HG02943 (cell line): ENCODE measurements at regions not wholly inside any gene's neighbourhood (a gene's known extent, or its start where the extent isn't known, plus 50 kb on each side); places are given as distances from the start of the nearest gene placed in this dataset.
"Not testable (repeated sequence)": the region's sequence is repeated elsewhere in the genome, so short reads cannot be mapped to it uniquely, and the experiment has no call there.

Experiments
- ATAC-seq: cut with Tn5 transposase; IDR thresholded peaks from one replicate; pipeline ENCODE4 v1.9.1; 2021; ENCODE audit warnings: mild to moderate bottlenecking, low read depth, moderate library complexity; ENCODE audit not compliant: unreplicated experiment

GRCh38 chr3:182414586-182414985, 378.7 kb upstream of the ATP11B start:
- no peak for ATAC-seq

GRCh38 chr3:182420741-182421140, 372.6 kb upstream of the ATP11B start:
- ATAC-seq, result no peak

- no peak for ATAC-seq
These were observed 369.3 kb upstream of the ATP11B start for GRCh38 chr3:182424006-182424405.

DNA sequence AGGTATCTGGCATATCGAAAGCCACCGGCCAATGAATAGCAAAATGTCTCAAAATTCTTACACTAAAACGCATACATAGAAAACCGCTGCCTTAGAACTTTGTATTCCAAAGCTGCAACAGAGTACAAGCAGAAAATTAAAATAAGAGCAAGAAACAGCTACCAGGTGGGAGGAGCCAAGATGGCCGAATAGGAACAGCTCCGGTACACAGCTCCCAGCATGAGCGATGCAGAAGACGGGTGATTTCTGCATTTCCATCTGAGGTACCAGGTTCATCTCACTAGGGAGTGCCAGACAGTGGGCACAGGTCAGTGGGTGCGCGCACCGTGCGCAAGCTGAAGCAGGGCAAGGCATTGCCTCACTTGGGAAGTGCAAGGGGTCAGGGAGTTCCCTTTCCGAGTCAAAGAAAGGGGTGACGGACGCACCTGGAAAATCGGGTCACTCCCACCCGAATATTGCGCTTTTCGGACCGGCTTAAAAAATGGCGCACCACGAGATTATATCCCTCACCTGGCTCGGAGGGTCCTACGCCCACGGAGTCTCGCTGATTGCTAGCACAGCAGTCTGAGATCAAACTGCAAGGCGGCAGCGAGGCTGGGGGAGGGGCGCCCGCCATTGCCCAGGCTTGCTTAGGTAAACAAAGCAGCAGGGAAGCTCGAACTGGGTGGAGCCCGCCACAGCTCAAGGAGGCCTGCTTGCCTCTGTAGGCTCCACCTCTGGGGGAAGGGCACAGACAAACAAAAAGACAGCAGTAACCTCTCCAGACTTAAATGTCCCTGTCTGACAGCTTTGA, 367.2 kb upstream of the ATP11B start:
- not testable (repeated sequence) for ATAC-seq

DNA sequence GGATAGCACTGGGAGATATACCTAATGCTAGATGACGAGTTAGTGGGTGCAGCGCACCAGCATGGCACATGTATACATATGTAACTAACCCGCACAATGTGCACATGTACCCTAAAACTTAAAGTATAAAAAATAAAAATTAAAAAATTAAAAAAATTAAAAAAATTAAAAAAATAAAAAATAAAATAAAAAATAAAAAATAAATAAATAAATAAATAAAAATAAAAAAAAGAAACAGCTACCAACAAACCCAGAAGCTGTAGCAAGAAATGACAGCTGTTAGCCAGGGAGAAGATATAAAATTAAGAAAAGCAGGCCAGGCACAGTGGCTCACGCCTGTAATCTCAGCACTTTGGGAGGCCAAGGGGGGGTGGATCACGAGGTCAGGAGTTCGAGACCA, 361.3 kb upstream of the ATP11B start:
- ATAC-seq, result not testable (repeated sequence)

- no peak for ATAC-seq
These were observed 357.4 kb upstream of the ATP11B start for GRCh38 chr3:182435860-182436259.

DNA sequence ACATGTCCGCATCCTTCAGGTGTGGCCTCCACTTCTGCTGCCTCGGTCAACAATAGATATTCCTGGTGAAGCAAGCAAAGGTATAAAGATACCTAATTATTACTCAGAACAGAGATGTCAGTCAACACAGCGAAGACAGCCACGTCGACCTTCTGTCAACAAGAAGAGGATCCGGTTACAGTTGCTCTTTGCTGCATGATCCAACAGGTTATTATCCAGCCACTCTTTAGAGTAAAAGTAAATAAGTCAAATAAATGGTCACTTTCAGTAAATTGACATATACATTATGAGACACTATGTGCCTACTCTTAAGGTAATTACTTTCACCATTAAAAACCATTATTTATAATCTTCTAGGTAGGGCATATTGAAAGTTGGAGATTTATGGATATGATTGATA, 356.8 kb upstream of the ATP11B start:
- no peak for ATAC-seq

- no peak for ATAC-seq
These were observed 354.9 kb upstream of the ATP11B start for GRCh38 chr3:182438398-182438797.

- ATAC-seq, result no peak
These were observed 353.2 kb upstream of the ATP11B start for GRCh38 chr3:182440101-182440500.

DNA sequence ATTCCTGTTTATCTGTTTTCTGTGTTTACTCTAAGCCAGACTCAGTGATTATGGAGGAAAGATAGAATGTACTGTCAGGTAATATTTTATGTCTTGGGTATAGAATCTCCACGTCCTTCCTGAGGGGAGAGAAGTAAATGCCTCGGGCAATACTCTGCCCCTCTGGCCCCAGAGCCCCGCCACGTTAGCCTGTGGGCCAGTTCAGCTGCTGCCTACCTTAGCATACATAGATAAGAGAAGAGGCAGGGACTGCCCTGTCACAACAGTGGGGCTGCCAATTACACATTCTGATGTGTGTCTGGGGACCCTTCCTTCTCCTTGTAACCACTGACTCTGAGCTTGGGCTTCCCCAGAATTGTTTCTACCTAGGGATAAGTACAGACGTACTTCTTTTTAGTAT, 347.7 kb upstream of the ATP11B start:
- ATAC-seq, result no peak

DNA sequence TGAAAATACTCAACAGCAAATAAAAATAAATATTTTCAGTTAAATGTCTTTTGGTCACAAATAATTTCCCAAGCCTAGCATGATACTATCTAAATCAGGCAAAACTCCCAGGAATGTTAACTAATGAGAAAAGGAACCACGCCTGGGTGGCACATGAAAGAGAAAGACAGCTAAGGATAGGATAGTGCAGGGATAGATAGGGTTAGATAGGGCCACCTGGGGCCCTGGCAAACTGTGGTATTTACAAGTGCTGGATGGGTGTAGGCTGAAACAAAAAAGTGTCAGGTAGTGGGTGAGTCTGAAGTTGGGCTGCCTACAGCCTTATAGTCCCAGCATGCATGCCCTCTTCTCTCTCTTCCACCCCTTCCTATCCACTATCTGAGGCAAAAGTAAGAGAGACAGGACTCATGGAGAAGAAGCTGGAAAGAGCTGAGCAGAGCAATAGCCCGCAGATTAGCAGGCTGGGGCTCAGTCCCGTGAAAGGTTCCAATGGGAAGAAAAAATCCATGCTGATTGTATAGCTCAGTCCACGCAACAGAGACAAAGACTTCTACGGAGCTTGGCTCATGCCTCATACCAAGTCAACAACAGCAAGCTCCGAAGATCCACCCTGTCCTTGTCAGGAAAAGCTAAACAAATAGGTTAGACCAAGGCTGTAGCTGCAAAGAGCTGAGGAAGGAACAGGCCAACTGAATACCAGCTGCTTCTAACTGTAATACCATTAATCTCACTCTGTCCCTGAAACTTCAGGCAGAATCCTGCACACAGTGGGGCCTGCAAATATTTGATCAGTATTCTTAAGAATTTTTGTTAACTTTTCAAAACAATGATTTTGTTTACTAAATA, 342.1 kb upstream of the ATP11B start:
- no peak for ATAC-seq

DNA sequence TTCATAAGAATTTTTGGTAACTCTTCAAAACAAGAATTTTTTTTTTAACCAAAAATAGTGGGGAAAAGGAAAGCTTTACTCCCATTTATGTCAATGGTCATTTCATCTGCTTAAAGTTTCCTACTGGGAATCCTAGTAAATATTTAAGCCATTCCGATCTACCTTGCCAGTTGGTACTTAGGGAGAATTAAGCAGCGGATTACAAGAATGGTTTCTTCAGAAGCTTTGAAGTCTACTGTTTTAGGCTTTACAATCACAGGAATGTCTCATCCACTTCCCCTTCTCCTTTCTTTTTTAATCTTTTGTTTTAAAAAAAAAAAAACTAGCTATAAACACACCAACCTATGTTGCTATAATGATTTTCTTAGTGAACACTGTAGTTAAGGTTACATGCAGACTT, 341.4 kb upstream of the ATP11B start:
- no peak for ATAC-seq

DNA sequence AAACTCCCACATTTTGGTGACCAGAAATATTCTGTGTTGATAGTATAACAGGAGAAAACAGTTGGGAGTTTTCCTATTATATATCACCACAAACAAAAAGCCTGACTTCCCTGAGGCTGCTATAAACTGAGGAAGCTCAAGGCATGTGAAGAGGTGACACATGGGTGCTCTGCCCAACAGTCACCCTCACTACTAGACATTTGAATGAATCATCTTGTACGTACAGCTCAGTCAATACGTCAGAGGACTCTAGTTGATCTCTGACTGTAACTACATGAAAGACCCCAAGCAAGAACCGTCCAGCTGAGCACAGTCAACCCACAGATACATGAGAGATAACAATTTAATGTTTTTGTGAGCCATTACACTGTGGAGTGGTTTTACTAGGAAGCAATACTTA, 338.3 kb upstream of the ATP11B start:
- no peak for ATAC-seq

GRCh38 chr3:182460303-182460702, 333.0 kb upstream of the ATP11B start:
- ATAC-seq, result no peak

DNA sequence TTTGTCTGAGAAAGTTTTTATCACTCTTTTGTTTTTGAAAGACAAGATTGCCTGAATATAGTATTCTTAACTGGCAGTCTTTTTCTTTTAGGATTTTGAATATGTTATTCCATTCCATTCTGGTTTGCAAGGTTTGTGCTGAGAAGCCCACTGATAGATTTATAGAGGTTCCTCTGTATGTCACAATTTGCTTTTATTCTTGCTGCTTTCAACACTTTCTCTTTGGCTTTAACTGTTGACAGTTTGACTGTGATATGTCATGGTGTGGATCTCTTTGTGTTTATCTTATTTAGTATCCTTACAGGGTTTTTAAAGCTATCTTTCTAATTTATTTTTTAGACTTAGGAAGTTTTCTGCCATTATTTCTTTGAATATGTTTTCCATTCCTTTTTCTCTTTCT, 331.2 kb upstream of the ATP11B start:
- ATAC-seq, result no peak

- no peak for ATAC-seq
These were observed 328.7 kb upstream of the ATP11B start for GRCh38 chr3:182464513-182465145.

GRCh38 chr3:182465301-182466185, 327.8 kb upstream of the ATP11B start:
- no peak for ATAC-seq

GRCh38 chr3:182469086-182469485, 324.2 kb upstream of the ATP11B start:
- ATAC-seq, result no peak

DNA sequence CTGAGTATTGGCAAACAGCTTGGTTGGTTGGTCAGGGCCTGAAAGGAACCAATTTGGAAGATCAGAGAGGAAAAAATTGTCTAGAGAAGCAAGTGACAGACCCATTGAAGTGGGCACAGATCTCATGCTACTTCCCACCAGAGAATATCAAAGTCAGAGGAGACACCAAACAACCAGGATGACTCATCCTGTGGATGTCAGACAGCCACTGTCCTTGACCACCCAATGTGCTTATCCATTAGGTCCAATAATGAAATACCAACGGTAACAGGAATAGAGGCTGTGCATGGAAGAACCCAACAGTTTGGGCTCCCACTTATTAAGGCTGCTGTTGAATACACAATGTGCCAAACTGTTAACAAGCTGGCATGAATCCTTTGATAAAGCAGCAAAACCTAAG, 323.1 kb upstream of the ATP11B start:
- no peak for ATAC-seq

GRCh38 chr3:182473191-182473710, 320.1 kb upstream of the ATP11B start:
- no peak for ATAC-seq
